ENCODE measurements at regions not wholly inside any gene's neighbourhood (a gene's known extent, or its start where the extent isn't known, plus 50 kb on each side); places are given as distances from the start of the nearest gene placed in this dataset.

- no peaks in the 10 kb centered on the region for H3K36me3 ChIP-seq (replicated peaks in 1 of 2; ENCODE audit: control insufficient read depth in 1 of 2, insufficient read depth in 2 of 2, low read length in 2 of 2)
- H3K27me3 Mint-ChIP-seq (ENCODE audit: low read depth in 3 of 3): peaks cover 41 to 80% (median 64%) of the 10 kb centered on the region in 3 donors
- intact Hi-C loops (cut with micrococcal nuclease): no loop called here
- H3K36me3 Mint-ChIP-seq: peaks cover 0 to 4% of the 10 kb centered on the region in 2 donors
- H3K4me1 Mint-ChIP-seq: peaks cover 4% of the 10 kb centered on the region
- H3K27ac ChIP-seq (ENCODE audit: low read depth in 1 of 2, low read length in 2 of 2): no peak overlapping the region
- DNase-seq: no peak
- no peak overlapping the region for H3K4me3 ChIP-seq (replicated peaks in 1 of 3; ENCODE audit: low read depth in 2 of 3, low read length in 3 of 3)
- H3K4me1 ChIP-seq (ENCODE audit: control insufficient read depth in 1 of 2, insufficient read depth in 2 of 2, low read length in 2 of 2): no peaks in the 10 kb centered on the region
- no peak overlapping the region for H3K4me2 ChIP-seq (replicated peaks; ENCODE audit: extremely low read depth, low read length, poor library complexity, severe bottlenecking)
- peaks cover 3 to 25% (median 13%) of the 10 kb centered on the region in 7 donors for H3K9me3 Mint-ChIP-seq
- peak overlapping the region in 1 of 2 donors; percentile 70 for H3K4me3 Mint-ChIP-seq
- H3K9ac ChIP-seq (ENCODE audit: insufficient read depth, low read length, poor library complexity, severe bottlenecking): no peak overlapping the region
- no peaks in the 10 kb centered on the region for H3K79me2 ChIP-seq (ENCODE audit: insufficient read depth, low read length)
- H3K27me3 ChIP-seq (ENCODE audit: control insufficient read depth in 2 of 2, insufficient read depth in 2 of 2, low read length in 2 of 2): peaks cover 61 to 79% of the 10 kb centered on the region in 2 donors
- TF ChIP-seq CTCF (IDR thresholded peaks at IDR 0.05): no peak
- peaks cover 0 to 14% of the 10 kb centered on the region in 2 donors for H3K9me3 ChIP-seq (replicated peaks in 1 of 2; ENCODE audit: control insufficient read depth in 1 of 2, insufficient read depth in 1 of 2, low read length in 2 of 2)
- no peaks in the 10 kb centered on the region for H4K20me1 ChIP-seq (ENCODE audit: insufficient read depth, low read length)
- WGBS (ENCODE audit: insufficient coverage): 97% methylated on average over 6 of the region's 7 CpGs
- no peak overlapping the region for H2AFZ ChIP-seq (ENCODE audit: insufficient read depth, low read depth, low read length, poor library complexity, severe bottlenecking)
- no peak overlapping the region for H3K27ac Mint-ChIP-seq
Measured at GRCh38 chr2:217207699-217208010, 347.8 kb upstream of the TNP1 start.

- peaks cover 3 to 25% (median 13%) of the 10 kb centered on the region in 7 donors for H3K9me3 Mint-ChIP-seq
Measured at GRCh38 chr2:217206907-217207698, 347.2 kb upstream of the TNP1 start.

More at GRCh38 chr2:217206907-217207698, 347.2 kb upstream of the TNP1 start:
- no peak overlapping the region for H3K27ac Mint-ChIP-seq
- no peak for TF ChIP-seq CTCF (IDR thresholded peaks at IDR 0.05)
- H3K4me1 Mint-ChIP-seq: peaks cover 4% of the 10 kb centered on the region
- H3K9ac ChIP-seq (ENCODE audit: insufficient read depth, low read length, poor library complexity, severe bottlenecking): no peak overlapping the region
- intact Hi-C loops (cut with micrococcal nuclease): no loop called here
- no peaks in the 10 kb centered on the region for H3K36me3 ChIP-seq (replicated peaks in 1 of 2; ENCODE audit: control insufficient read depth in 1 of 2, insufficient read depth in 2 of 2, low read length in 2 of 2)
- peaks cover 0 to 4% of the 10 kb centered on the region in 2 donors for H3K36me3 Mint-ChIP-seq
- H2AFZ ChIP-seq (ENCODE audit: insufficient read depth, low read depth, low read length, poor library complexity, severe bottlenecking): no peak overlapping the region
- no peaks in the 10 kb centered on the region for H3K4me1 ChIP-seq (ENCODE audit: control insufficient read depth in 1 of 2, insufficient read depth in 2 of 2, low read length in 2 of 2)
- no peak overlapping the region for H3K4me3 ChIP-seq (replicated peaks in 1 of 3; ENCODE audit: low read depth in 2 of 3, low read length in 3 of 3)
- H3K79me2 ChIP-seq (ENCODE audit: insufficient read depth, low read length): no peaks in the 10 kb centered on the region
- no peak for DNase-seq
- peaks cover 41 to 77% (median 65%) of the 10 kb centered on the region in 3 donors for H3K27me3 Mint-ChIP-seq (ENCODE audit: low read depth in 3 of 3)
- H3K4me2 ChIP-seq (replicated peaks; ENCODE audit: extremely low read depth, low read length, poor library complexity, severe bottlenecking): no peak overlapping the region
- H3K4me3 Mint-ChIP-seq: peak overlapping the region in 1 of 2 donors; percentile 70
- H3K9me3 ChIP-seq (replicated peaks in 1 of 2; ENCODE audit: control insufficient read depth in 1 of 2, insufficient read depth in 1 of 2, low read length in 2 of 2): peaks cover 0 to 14% of the 10 kb centered on the region in 2 donors
- no peak overlapping the region for H3K27ac ChIP-seq (ENCODE audit: low read depth in 1 of 2, low read length in 2 of 2)
- 95% methylated on average over 10 of the region's 14 CpGs for WGBS (ENCODE audit: insufficient coverage)
- peaks cover 56 to 74% of the 10 kb centered on the region in 2 donors for H3K27me3 ChIP-seq (ENCODE audit: control insufficient read depth in 2 of 2, insufficient read depth in 2 of 2, low read length in 2 of 2)
- no peaks in the 10 kb centered on the region for H4K20me1 ChIP-seq (ENCODE audit: insufficient read depth, low read length)

All from CD14-positive monocyte (primary cell).